K562 (cell line): ENCODE measurements at regions not wholly inside any gene's neighbourhood (a gene's known extent, or its start where the extent isn't known, plus 50 kb on each side); places are given as distances from the start of the nearest gene placed in this dataset.

Experiments used
- C11orf30 ChIP-seq: fragments of 450-650 bp; IDR thresholded peaks from 2 replicates; pipeline ENCODE4 v1.6.1; 2016; ENCODE audit warnings: low read depth, mild to moderate bottlenecking
- EP300 ChIP-seq: IDR thresholded peaks from 2 replicates; pipeline ENCODE4 v1.6.1; 2012; ENCODE audit warnings: low read length, improper control_type of control experiment
- MAFG ChIP-seq: fragments of 450-650 bp; conservative IDR thresholded peaks from 2 replicates; pipeline ENCODE4 v1.6.1; 2016; ENCODE audit warnings: missing genetic modification characterization, missing compliant biosample characterization
- MAFK ChIP-seq: IDR thresholded peaks from 2 replicates; pipeline ENCODE4 v1.6.1; 2011; ENCODE audit warnings: low read length, improper control_type of control experiment
- MCM3 ChIP-seq: fragments of 450-650 bp; IDR thresholded peaks from 2 replicates; pipeline ENCODE4 v1.6.1; 2016
- NFE2 ChIP-seq: IDR thresholded peaks from 2 replicates; pipeline ENCODE4 v1.6.1; 2014; ENCODE audit warnings: antibody characterized with exemption, low read depth
- NFE2L1 ChIP-seq: fragments of 450-650 bp; IDR thresholded peaks from 2 replicates; pipeline ENCODE4 v1.6.1; 2016; ENCODE audit warnings: missing genetic modification characterization, low read depth, mild to moderate bottlenecking, missing compliant biosample characterization, moderate library complexity, borderline replicate concordance
- PRDM10 ChIP-seq: fragments of 450-650 bp; IDR thresholded peaks from 2 replicates; pipeline ENCODE4 v1.6.1; 2018; ENCODE audit not compliant: partially characterized antibody
- SP2 ChIP-seq: IDR thresholded peaks from 2 replicates; pipeline ENCODE4 v1.6.1; 2011; ENCODE audit warnings: mild to moderate bottlenecking, low read depth, low read length, moderate library complexity; ENCODE audit not compliant: poor library complexity, severe bottlenecking; ENCODE audit errors: extremely low read depth
- SUPT5H ChIP-seq: fragments of 450-650 bp; IDR thresholded peaks from 2 replicates; pipeline ENCODE4 v1.6.1; 2016
- THRB ChIP-seq: fragments of 450-650 bp; formaldehyde crosslinking; conservative IDR thresholded peaks from 2 replicates; pipeline ENCODE4 v1.4.0; 2022; ENCODE audit warnings: mild to moderate bottlenecking, missing genetic modification characterization
- XRCC4 ChIP-seq: IDR thresholded peaks from one replicate; pipeline ENCODE4 v1.6.1; 2011; ENCODE audit not compliant: insufficient read depth, insufficient read length; ENCODE audit errors: extremely low read depth
- ZNF224 ChIP-seq: sonication (generic); formaldehyde crosslinking; IDR thresholded peaks from 2 replicates; pipeline ENCODE4 v1.8.0; 2022; ENCODE audit warnings: mild to moderate bottlenecking, missing genetic modification reagents

GRCh38 chr5:54841481-54841880 lies 143.9 kb downstream of the ESM1 start (continued):
- TF ChIP-seq PRDM10 (no peak), NFE2 (peak; percentile 59), EP300 (no peak), MAFK (peak; percentile 24; the same call in 1 of the 2 replicates), NFE2L1 (peak; percentile 36; the same call in 1 of the 2 replicates), ZNF224 (CRISPR knock-in tag) (no peak), MAFG (tag) (peak; percentile 77), MCM3 (no peak), SUPT5H (no peak), XRCC4 (no peak), THRB (no peak), SP2 (no peak), C11orf30 (peak; percentile 77)
